GM23338 (cell line): ENCODE measurements at regions not wholly inside any gene's neighbourhood (a gene's known extent, or its start where the extent isn't known, plus 50 kb on each side); places are given as distances from the start of the nearest gene placed in this dataset.
"Not testable (repeated sequence)": the region's sequence is repeated elsewhere in the genome, so short reads cannot be mapped to it uniquely, and the experiment has no call there.

Experiments used
- CREB1 ChIP-seq: fragments of 250-450 bp; sonication (Bioruptor Pico); IDR thresholded peaks from 2 replicates; pipeline ENCODE4 v1.5.0; 2020; ENCODE audit warnings: low read depth, mild to moderate bottlenecking, moderate library complexity
- EZH2 ChIP-seq: fragments of 200-600 bp; sonication (generic); IDR thresholded peaks from one replicate; pipeline ENCODE4 v1.8.0; 2017; ENCODE audit warnings: antibody characterized with exemption, mild to moderate bottlenecking, low read depth; ENCODE audit not compliant: unreplicated experiment
- EZH2phosphoT487 ChIP-seq: fragments of 200-600 bp; sonication (generic); IDR thresholded peaks from one replicate; pipeline ENCODE4 v1.8.1; 2018; ENCODE audit warnings: antibody characterized with exemption; ENCODE audit not compliant: unreplicated experiment
- JUNB ChIP-seq: IDR thresholded peaks from one replicate; pipeline ENCODE4 v1.6.1; 2016; ENCODE audit warnings: antibody characterized with exemption; ENCODE audit not compliant: unreplicated experiment
- POLR2AphosphoS5 ChIP-seq: IDR thresholded peaks from 2 replicates; pipeline ENCODE4 v1.6.1; 2016; ENCODE audit warnings: antibody characterized with exemption, low read depth
- STAT1 ChIP-seq: IDR thresholded peaks from one replicate; pipeline ENCODE4 v1.6.1; 2016; ENCODE audit warnings: antibody characterized with exemption; ENCODE audit not compliant: unreplicated experiment
- ZNF114 ChIP-seq: fragments of 250-450 bp; sonication (Bioruptor Pico); IDR thresholded peaks from 2 replicates; pipeline ENCODE4 v1.5.0; 2020; ENCODE audit warnings: mild to moderate bottlenecking, moderate library complexity
- ZNF331 ChIP-seq: fragments of 250-450 bp; sonication (Bioruptor Pico); IDR thresholded peaks from 2 replicates; pipeline ENCODE4 v1.5.0; 2020; ENCODE audit warnings: low read depth, mild to moderate bottlenecking, moderate library complexity
- TF ChIP-seq, protein P1 (sequence below): IDR thresholded peaks from one replicate; pipeline ENCODE4 v1.6.1; 2018; ENCODE audit warnings: antibody characterized with exemption; ENCODE audit not compliant: unreplicated experiment
- TF ChIP-seq, protein P2 (sequence below), 2 experiments: fragments of 200-600 bp in 1 of 2; sonication (generic) in 1 of 2; conservative IDR thresholded peaks; 2 replicates each; pipeline versions ENCODE4 v1.5.1 to v1.6.1; 2016 to 2017; ENCODE audit warnings: antibody characterized with exemption in 2 of 2, low read depth in 2 of 2, mild to moderate bottlenecking in 2 of 2, moderate library complexity in 1 of 2
- TF ChIP-seq, protein P3 (sequence below): IDR thresholded peaks from 2 replicates; pipeline ENCODE4 v1.6.1; 2016; ENCODE audit warnings: antibody characterized with exemption
- TF ChIP-seq, protein P4 (sequence below): fragments of 250-450 bp; sonication (Bioruptor Pico); IDR thresholded peaks from 2 replicates; pipeline ENCODE4 v1.5.0; 2020; ENCODE audit warnings: mild to moderate bottlenecking, moderate library complexity

DNA sequence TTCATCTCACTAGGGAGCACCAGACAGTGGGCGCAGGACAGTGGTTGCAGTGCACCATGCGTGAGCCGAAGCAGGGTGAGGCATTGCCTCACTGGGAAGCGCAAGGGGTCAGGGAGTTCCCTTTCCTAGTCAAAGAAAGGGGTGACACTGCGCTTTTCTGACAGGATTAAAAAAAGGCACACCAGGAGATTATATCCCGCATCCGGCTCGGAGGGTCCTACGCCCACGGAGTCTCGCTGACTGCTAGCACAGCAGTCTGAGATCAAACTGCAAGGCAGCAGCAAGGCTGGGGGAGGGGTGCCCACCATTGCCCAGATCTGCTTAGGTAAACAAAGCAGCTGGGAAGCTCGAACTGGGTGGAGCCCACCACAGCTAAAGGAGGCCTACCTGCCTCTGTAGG is 1416.7 kb upstream of the C9orf72 start:
- not testable (repeated sequence) for TF ChIP-seq CREB1 (CRISPR knock-in tag); POLR2AphosphoS5; STAT1; ZNF331 (CRISPR knock-in tag); EZH2; EZH2phosphoT487; JUNB; ZNF114
- TF ChIP-seq, protein P1, sequence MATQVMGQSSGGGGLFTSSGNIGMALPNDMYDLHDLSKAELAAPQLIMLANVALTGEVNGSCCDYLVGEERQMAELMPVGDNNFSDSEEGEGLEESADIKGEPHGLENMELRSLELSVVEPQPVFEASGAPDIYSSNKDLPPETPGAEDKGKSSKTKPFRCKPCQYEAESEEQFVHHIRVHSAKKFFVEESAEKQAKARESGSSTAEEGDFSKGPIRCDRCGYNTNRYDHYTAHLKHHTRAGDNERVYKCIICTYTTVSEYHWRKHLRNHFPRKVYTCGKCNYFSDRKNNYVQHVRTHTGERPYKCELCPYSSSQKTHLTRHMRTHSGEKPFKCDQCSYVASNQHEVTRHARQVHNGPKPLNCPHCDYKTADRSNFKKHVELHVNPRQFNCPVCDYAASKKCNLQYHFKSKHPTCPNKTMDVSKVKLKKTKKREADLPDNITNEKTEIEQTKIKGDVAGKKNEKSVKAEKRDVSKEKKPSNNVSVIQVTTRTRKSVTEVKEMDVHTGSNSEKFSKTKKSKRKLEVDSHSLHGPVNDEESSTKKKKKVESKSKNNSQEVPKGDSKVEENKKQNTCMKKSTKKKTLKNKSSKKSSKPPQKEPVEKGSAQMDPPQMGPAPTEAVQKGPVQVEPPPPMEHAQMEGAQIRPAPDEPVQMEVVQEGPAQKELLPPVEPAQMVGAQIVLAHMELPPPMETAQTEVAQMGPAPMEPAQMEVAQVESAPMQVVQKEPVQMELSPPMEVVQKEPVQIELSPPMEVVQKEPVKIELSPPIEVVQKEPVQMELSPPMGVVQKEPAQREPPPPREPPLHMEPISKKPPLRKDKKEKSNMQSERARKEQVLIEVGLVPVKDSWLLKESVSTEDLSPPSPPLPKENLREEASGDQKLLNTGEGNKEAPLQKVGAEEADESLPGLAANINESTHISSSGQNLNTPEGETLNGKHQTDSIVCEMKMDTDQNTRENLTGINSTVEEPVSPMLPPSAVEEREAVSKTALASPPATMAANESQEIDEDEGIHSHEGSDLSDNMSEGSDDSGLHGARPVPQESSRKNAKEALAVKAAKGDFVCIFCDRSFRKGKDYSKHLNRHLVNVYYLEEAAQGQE, result not testable (repeated sequence)
- TF ChIP-seq, protein P2, sequence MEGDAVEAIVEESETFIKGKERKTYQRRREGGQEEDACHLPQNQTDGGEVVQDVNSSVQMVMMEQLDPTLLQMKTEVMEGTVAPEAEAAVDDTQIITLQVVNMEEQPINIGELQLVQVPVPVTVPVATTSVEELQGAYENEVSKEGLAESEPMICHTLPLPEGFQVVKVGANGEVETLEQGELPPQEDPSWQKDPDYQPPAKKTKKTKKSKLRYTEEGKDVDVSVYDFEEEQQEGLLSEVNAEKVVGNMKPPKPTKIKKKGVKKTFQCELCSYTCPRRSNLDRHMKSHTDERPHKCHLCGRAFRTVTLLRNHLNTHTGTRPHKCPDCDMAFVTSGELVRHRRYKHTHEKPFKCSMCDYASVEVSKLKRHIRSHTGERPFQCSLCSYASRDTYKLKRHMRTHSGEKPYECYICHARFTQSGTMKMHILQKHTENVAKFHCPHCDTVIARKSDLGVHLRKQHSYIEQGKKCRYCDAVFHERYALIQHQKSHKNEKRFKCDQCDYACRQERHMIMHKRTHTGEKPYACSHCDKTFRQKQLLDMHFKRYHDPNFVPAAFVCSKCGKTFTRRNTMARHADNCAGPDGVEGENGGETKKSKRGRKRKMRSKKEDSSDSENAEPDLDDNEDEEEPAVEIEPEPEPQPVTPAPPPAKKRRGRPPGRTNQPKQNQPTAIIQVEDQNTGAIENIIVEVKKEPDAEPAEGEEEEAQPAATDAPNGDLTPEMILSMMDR (conservative IDR thresholded peaks at IDR 0.05; ENCODE audit: low read depth in 2 of 2), result not testable (repeated sequence)
- TF ChIP-seq, protein P3, sequence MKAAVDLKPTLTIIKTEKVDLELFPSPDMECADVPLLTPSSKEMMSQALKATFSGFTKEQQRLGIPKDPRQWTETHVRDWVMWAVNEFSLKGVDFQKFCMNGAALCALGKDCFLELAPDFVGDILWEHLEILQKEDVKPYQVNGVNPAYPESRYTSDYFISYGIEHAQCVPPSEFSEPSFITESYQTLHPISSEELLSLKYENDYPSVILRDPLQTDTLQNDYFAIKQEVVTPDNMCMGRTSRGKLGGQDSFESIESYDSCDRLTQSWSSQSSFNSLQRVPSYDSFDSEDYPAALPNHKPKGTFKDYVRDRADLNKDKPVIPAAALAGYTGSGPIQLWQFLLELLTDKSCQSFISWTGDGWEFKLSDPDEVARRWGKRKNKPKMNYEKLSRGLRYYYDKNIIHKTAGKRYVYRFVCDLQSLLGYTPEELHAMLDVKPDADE, result not testable (repeated sequence)
- TF ChIP-seq, protein P4, sequence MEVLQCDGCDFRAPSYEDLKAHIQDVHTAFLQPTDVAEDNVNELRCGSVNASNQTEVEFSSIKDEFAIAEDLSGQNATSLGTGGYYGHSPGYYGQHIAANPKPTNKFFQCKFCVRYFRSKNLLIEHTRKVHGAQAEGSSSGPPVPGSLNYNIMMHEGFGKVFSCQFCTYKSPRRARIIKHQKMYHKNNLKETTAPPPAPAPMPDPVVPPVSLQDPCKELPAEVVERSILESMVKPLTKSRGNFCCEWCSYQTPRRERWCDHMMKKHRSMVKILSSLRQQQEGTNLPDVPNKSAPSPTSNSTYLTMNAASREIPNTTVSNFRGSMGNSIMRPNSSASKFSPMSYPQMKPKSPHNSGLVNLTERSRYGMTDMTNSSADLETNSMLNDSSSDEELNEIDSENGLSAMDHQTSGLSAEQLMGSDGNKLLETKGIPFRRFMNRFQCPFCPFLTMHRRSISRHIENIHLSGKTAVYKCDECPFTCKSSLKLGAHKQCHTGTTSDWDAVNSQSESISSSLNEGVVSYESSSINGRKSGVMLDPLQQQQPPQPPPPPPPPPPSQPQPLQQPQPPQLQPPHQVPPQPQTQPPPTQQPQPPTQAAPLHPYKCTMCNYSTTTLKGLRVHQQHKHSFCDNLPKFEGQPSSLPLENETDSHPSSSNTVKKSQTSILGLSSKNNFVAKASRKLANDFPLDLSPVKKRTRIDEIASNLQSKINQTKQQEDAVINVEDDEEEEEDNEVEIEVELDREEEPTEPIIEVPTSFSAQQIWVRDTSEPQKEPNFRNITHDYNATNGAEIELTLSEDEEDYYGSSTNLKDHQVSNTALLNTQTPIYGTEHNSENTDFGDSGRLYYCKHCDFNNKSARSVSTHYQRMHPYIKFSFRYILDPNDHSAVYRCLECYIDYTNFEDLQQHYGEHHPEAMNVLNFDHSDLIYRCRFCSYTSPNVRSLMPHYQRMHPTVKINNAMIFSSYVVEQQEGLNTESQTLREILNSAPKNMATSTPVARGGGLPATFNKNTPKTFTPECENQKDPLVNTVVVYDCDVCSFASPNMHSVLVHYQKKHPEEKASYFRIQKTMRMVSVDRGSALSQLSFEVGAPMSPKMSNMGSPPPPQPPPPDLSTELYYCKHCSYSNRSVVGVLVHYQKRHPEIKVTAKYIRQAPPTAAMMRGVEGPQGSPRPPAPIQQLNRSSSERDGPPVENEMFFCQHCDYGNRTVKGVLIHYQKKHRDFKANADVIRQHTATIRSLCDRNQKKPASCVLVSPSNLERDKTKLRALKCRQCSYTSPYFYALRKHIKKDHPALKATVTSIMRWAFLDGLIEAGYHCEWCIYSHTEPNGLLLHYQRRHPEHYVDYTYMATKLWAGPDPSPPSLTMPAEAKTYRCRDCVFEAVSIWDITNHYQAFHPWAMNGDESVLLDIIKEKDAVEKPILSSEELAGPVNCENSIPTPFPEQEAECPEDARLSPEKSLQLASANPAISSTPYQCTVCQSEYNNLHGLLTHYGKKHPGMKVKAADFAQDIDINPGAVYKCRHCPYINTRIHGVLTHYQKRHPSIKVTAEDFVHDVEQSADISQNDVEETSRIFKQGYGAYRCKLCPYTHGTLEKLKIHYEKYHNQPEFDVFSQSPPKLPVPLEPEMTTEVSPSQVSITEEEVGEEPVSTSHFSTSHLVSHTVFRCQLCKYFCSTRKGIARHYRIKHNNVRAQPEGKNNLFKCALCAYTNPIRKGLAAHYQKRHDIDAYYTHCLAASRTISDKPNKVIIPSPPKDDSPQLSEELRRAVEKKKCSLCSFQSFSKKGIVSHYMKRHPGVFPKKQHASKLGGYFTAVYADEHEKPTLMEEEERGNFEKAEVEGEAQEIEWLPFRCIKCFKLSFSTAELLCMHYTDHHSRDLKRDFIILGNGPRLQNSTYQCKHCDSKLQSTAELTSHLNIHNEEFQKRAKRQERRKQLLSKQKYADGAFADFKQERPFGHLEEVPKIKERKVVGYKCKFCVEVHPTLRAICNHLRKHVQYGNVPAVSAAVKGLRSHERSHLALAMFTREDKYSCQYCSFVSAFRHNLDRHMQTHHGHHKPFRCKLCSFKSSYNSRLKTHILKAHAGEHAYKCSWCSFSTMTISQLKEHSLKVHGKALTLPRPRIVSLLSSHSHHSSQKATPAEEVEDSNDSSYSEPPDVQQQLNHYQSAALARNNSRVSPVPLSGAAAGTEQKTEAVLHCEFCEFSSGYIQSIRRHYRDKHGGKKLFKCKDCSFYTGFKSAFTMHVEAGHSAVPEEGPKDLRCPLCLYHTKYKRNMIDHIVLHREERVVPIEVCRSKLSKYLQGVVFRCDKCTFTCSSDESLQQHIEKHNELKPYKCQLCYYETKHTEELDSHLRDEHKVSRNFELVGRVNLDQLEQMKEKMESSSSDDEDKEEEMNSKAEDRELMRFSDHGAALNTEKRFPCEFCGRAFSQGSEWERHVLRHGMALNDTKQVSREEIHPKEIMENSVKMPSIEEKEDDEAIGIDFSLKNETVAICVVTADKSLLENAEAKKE, result not testable (repeated sequence)
